ENCODE measurements at regions not wholly inside any gene's neighbourhood (a gene's known extent, or its start where the extent isn't known, plus 50 kb on each side); places are given as distances from the start of the nearest gene placed in this dataset.

DNA sequence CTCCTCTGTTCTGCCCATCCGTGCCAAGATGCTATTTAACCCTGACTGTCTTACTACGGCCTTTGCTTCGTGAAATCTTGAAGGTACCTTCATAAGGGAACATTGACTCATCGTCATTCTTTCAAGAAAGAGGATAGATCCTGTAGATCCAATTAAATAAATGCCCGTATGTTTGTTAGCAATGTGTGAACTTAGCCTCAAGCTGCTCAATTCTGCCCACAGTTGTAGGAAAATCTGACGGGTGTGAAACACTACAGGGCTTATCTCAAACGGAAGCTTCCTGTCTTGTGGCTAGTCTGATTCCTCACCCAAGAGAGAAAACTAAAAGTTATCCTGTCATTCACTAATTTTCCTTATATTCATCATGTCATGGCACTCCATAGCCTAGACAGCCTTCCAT lies 168.0 kb upstream of the TBX3 start:
- no peak overlapping the region for H3K4me3 Mint-ChIP-seq (ENCODE audit: low read depth, unreplicated experiment)
- CTCF ChIA-PET, result no interaction called here
- no TSS peak for BruUV-seq (replicated peaks)
- H3K36me3 Mint-ChIP-seq (ENCODE audit: insufficient read depth, unreplicated experiment), result no peaks in the 10 kb centered on the region
- no peaks in the 10 kb centered on the region for H3K4me1 Mint-ChIP-seq (ENCODE audit: low read depth, unreplicated experiment)
- peaks cover 23% of the 10 kb centered on the region for H3K9me3 Mint-ChIP-seq (ENCODE audit: low read depth, unreplicated experiment)
- no peak overlapping the region for H3K27ac Mint-ChIP-seq (ENCODE audit: unreplicated experiment)
- no peaks in the 10 kb centered on the region for H3K27me3 Mint-ChIP-seq (ENCODE audit: unreplicated experiment)
- DNase-seq, result no peak
- TF ChIP-seq, protein P1, sequence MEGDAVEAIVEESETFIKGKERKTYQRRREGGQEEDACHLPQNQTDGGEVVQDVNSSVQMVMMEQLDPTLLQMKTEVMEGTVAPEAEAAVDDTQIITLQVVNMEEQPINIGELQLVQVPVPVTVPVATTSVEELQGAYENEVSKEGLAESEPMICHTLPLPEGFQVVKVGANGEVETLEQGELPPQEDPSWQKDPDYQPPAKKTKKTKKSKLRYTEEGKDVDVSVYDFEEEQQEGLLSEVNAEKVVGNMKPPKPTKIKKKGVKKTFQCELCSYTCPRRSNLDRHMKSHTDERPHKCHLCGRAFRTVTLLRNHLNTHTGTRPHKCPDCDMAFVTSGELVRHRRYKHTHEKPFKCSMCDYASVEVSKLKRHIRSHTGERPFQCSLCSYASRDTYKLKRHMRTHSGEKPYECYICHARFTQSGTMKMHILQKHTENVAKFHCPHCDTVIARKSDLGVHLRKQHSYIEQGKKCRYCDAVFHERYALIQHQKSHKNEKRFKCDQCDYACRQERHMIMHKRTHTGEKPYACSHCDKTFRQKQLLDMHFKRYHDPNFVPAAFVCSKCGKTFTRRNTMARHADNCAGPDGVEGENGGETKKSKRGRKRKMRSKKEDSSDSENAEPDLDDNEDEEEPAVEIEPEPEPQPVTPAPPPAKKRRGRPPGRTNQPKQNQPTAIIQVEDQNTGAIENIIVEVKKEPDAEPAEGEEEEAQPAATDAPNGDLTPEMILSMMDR (IDR thresholded peaks at IDR 0.05; ENCODE audit: unreplicated experiment), result no peak
- intact Hi-C loops (cut with micrococcal nuclease; ENCODE audit: unreplicated experiment), result no loop called here

DNA sequence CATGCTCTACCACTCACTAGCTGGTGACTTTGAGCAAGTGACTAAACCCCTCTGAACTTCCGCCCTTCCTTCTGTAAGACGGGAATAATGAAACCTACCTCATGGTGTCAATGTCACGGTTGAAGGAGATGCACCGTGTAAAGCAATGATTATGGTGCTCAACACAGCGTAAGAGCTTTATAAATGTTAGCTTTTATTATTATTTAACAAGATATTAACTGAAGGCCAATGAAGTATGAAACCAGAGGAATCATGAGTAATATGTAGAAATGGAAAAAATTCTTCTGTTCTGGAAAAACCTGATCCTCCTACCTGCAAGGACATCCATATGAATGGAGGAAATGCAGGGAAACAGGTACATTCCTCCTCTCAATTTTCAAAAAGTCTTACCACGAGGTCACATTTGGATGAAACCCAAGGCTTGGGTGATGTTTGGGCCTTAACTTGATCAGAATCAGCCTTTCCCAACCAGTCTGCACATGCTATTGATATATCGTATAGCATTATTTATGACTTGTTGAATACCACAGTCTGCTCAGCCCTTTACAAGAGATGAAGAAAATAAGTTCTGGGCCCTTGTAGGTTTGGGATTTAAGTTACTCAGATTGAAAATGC lies 166.8 kb upstream of the TBX3 start:
- BruUV-seq (replicated peaks), result no TSS peak

DNA sequence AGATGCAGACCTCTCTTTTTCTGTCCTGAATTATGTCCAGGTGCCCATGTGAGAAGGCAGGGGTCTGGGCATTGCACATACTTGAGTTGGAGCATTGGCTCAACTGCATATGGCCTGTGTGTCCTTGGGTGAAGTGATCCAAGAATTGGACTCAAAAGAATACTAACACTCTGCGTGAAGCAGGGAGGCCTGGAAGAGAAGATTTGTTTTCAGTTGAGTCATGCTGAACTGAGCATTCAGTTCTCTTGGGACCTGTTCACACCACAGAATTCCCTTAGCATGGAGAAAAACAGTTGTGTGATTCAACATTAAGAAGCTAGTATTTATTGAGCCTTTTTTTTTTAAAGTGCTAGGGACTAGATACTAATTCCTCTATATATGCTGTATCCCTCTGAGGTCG lies 164.7 kb upstream of the TBX3 start:
- DNase-seq, result no peak
- peaks cover 18% of the 10 kb centered on the region for H3K9me3 Mint-ChIP-seq (ENCODE audit: low read depth, unreplicated experiment)
- BruUV-seq (replicated peaks), result no TSS peak
- intact Hi-C loops (cut with micrococcal nuclease; ENCODE audit: unreplicated experiment), result no loop called here
- H3K4me1 Mint-ChIP-seq (ENCODE audit: low read depth, unreplicated experiment), result no peaks in the 10 kb centered on the region
- no peak overlapping the region for H3K27ac Mint-ChIP-seq (ENCODE audit: unreplicated experiment)
- TF ChIP-seq, protein P1 (IDR thresholded peaks at IDR 0.05; ENCODE audit: unreplicated experiment), result no peak
- no peaks in the 10 kb centered on the region for H3K36me3 Mint-ChIP-seq (ENCODE audit: insufficient read depth, unreplicated experiment)
- H3K27me3 Mint-ChIP-seq (ENCODE audit: unreplicated experiment), result no peaks in the 10 kb centered on the region
- H3K4me3 Mint-ChIP-seq (ENCODE audit: low read depth, unreplicated experiment), result no peak overlapping the region
- CTCF ChIA-PET, result no interaction called here

More for the DNA sequence above, 166.8 kb upstream of the TBX3 start:
- CTCF ChIA-PET, result no interaction called here
- peaks cover 21% of the 10 kb centered on the region for H3K9me3 Mint-ChIP-seq (ENCODE audit: low read depth, unreplicated experiment)
- no peak for DNase-seq
- H3K4me3 Mint-ChIP-seq (ENCODE audit: low read depth, unreplicated experiment), result no peak overlapping the region
- intact Hi-C loops (cut with micrococcal nuclease; ENCODE audit: unreplicated experiment), result no loop called here
- H3K27me3 Mint-ChIP-seq (ENCODE audit: unreplicated experiment), result no peaks in the 10 kb centered on the region
- H3K36me3 Mint-ChIP-seq (ENCODE audit: insufficient read depth, unreplicated experiment), result no peaks in the 10 kb centered on the region
- TF ChIP-seq, protein P1 (IDR thresholded peaks at IDR 0.05; ENCODE audit: unreplicated experiment), result no peak
- no peaks in the 10 kb centered on the region for H3K4me1 Mint-ChIP-seq (ENCODE audit: low read depth, unreplicated experiment)
- H3K27ac Mint-ChIP-seq (ENCODE audit: unreplicated experiment), result no peak overlapping the region

DNA sequence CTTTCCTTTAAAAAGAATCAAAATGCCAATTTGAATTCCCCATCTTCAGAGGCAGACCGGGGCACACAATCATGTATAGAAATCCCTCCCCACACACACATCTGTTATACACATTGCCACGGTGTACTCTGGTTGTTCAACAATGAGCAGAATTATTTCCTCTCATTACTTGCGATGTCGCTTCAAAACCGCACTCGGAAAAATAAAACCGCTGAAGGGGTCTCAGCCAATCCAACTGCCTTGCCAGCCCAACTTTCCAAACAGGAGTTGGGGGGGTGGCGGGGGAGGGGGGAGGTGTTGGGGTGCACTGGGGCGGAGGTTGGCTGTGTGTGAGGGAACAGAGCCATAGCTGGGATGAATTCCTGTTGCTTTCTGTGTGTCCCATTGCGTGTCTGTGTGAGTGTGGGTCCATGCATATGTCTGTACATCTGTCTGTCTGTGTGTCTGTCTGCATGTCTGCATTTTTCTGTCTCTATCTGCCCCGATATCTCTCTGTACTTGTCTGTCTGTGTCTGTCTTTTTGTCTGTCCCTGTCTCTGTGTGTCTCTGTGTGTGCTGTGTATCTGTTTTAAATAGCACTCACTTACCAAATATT lies 163.6 kb upstream of the TBX3 start:
- H3K36me3 Mint-ChIP-seq (ENCODE audit: insufficient read depth, unreplicated experiment), result no peaks in the 10 kb centered on the region
- H3K27ac Mint-ChIP-seq (ENCODE audit: unreplicated experiment), result no peak overlapping the region
- H3K27me3 Mint-ChIP-seq (ENCODE audit: unreplicated experiment), result no peaks in the 10 kb centered on the region
- BruUV-seq (replicated peaks), result no TSS peak
- CTCF ChIA-PET, result no interaction called here
- no peak for DNase-seq
- H3K4me1 Mint-ChIP-seq (ENCODE audit: low read depth, unreplicated experiment), result no peaks in the 10 kb centered on the region
- H3K4me3 Mint-ChIP-seq (ENCODE audit: low read depth, unreplicated experiment), result no peak overlapping the region
- intact Hi-C loops (cut with micrococcal nuclease; ENCODE audit: unreplicated experiment), result no loop called here
- TF ChIP-seq, protein P1 (IDR thresholded peaks at IDR 0.05; ENCODE audit: unreplicated experiment), result no peak
- peaks cover 18% of the 10 kb centered on the region for H3K9me3 Mint-ChIP-seq (ENCODE audit: low read depth, unreplicated experiment)

Data from Calu3 (cell line).